H1 (cell line): ENCODE measurements at regions not wholly inside any gene's neighbourhood (a gene's known extent, or its start where the extent isn't known, plus 50 kb on each side); places are given as distances from the start of the nearest gene placed in this dataset.
"Not testable (repeated sequence)": the region's sequence is repeated elsewhere in the genome, so short reads cannot be mapped to it uniquely, and the experiment has no call there.

Experiments
- CTCF ChIA-PET: fragments of 300-600 bp; sonication (Branson Sonifier 250); formaldehyde crosslinking; loops from one replicate; lab custom pipeline; 2021; ENCODE audit not compliant: partially characterized antibody; lab: Charles Lee
- POLR2A ChIA-PET: fragments of 300-600 bp; sonication (Branson Sonifier 250); formaldehyde crosslinking; loops from one replicate; lab custom pipeline; 2021; ENCODE audit warnings: inconsistent platforms; ENCODE audit not compliant: partially characterized antibody; lab: Charles Lee
- DNase-seq, 2 experiments: peaks; one replicate each; pipeline versions ENCODE4 v3.0.0 to v3.0.0-alpha.2; 2010 to 2022; ENCODE audit warnings: low spot score in 2 of 2, low read depth in 1 of 2, mixed read lengths in 1 of 2
- FAIRE-seq: peaks from 2 replicates; lab custom pipeline; 2011; peaks lifted over from hg19 to GRCh38; lab: Jason Lieb, UNC
- H2AFZ ChIP-seq: 2 replicates; pipeline ENCODE4 v1.8.1; 2012; ENCODE audit warnings: low read length, inconsistent platforms
- H2AK5ac ChIP-seq: 2 replicates; pipeline ENCODE4 v1.6.1; 2013; ENCODE audit warnings: low read depth, low read length
- H2BK120ac ChIP-seq: replicated peaks from 2 replicates; pipeline ENCODE3; 2013; ENCODE audit warnings: low read depth, low read length, inconsistent platforms
- H2BK12ac ChIP-seq: 2 replicates; pipeline ENCODE4 v1.6.1; 2013; ENCODE audit warnings: low read depth, low read length
- H2BK15ac ChIP-seq: 2 replicates; pipeline ENCODE4 v1.6.1; 2013; ENCODE audit warnings: low read length
- H2BK20ac ChIP-seq: 2 replicates; pipeline ENCODE4 v1.6.1; 2013; ENCODE audit warnings: low read length
- H2BK5ac ChIP-seq: 2 replicates; pipeline ENCODE4 v1.6.1; 2013; ENCODE audit warnings: low read depth, low read length
- H3K14ac ChIP-seq: 2 replicates; pipeline ENCODE4 v1.6.1; 2013; ENCODE audit warnings: inconsistent platforms; ENCODE audit not compliant: insufficient read length
- H3K18ac ChIP-seq: 2 replicates; pipeline ENCODE4 v1.6.1; 2013; ENCODE audit warnings: low read length; ENCODE audit errors: extremely low read depth
- H3K23ac ChIP-seq: 2 replicates; pipeline ENCODE4 v1.6.1; 2013; ENCODE audit warnings: inconsistent platforms; ENCODE audit not compliant: insufficient read length
- H3K23me2 ChIP-seq: 2 replicates; pipeline ENCODE4 v1.6.1; 2013; ENCODE audit warnings: low read depth, low read length
- H3K27ac ChIP-seq: 2 replicates; pipeline ENCODE4 v1.6.1; 2011; ENCODE audit warnings: low read depth, low read length, inconsistent platforms
- H3K27me3 ChIP-seq, 4 experiments: replicated peaks in 1 of 4; 1 replicate in 1 of 4; 2 replicates in 3 of 4; pipeline versions ENCODE4 v1.6.1 to v1.8.1; 2011 to 2013; ENCODE audit warnings: low read length in 3 of 4, mild to moderate bottlenecking in 3 of 4, inconsistent platforms in 2 of 4, mixed read lengths in 2 of 4, moderate library complexity in 1 of 4; ENCODE audit not compliant: control insufficient read depth in 3 of 4, insufficient read depth in 3 of 4; ENCODE audit errors: extremely low read depth in 1 of 4
- H3K36me3 ChIP-seq, 4 experiments: 2 replicates each; pipeline versions ENCODE4 v1.6.1 to v1.8.1; 2011 to 2013; ENCODE audit warnings: mild to moderate bottlenecking in 4 of 4, low read length in 3 of 4, moderate library complexity in 2 of 4, control low read depth in 1 of 4, inconsistent platforms in 1 of 4; ENCODE audit not compliant: insufficient read depth in 4 of 4, control insufficient read depth in 2 of 4
- H3K4ac ChIP-seq: replicated peaks from 2 replicates; pipeline ENCODE3; 2013; ENCODE audit warnings: low read length, low read depth, mixed read lengths, inconsistent platforms; ENCODE audit not compliant: insufficient read length
- H3K4me1 ChIP-seq, 4 experiments: replicated peaks in 1 of 4; 1 replicate in 1 of 4; 2 replicates in 3 of 4; pipeline versions ENCODE4 v1.6.1 to v1.8.1; 2011 to 2013; ENCODE audit warnings: low read length in 3 of 4, inconsistent platforms in 2 of 4, mixed read lengths in 1 of 4; ENCODE audit not compliant: insufficient read depth in 4 of 4, control insufficient read depth in 3 of 4
- H3K4me2 ChIP-seq, 2 experiments: 2 replicates each; pipeline versions ENCODE4 v1.6.1 to v1.8.1; 2011 to 2013; ENCODE audit warnings: low read depth in 2 of 2, low read length in 2 of 2, control low read depth in 1 of 2, inconsistent platforms in 1 of 2, mild to moderate bottlenecking in 1 of 2; ENCODE audit not compliant: insufficient read depth in 1 of 2
- H3K4me3 ChIP-seq, 4 experiments: fragments of 200-600, 300-600 bp in 1 of 4; sonication (generic), shearing (Covaris generic), sonication (Bioruptor Twin) in 1 of 4; 2 replicates each; pipeline versions ENCODE4 v1.5.1 to v1.8.1; 2011 to 2016; ENCODE audit warnings: low read length in 4 of 4, low read depth in 3 of 4, control low read depth in 2 of 4, inconsistent platforms in 2 of 4, mild to moderate bottlenecking in 2 of 4, mixed read lengths in 1 of 4, moderate library complexity in 1 of 4; ENCODE audit not compliant: insufficient read depth in 2 of 4; ENCODE audit errors: extremely low read depth in 1 of 4
- H3K56ac ChIP-seq: replicated peaks from 2 replicates; pipeline ENCODE3; 2013; ENCODE audit warnings: low read depth, mild to moderate bottlenecking, mixed read lengths, low read length, inconsistent platforms; ENCODE audit not compliant: insufficient read length
- H3K79me1 ChIP-seq: 2 replicates; pipeline ENCODE4 v1.6.1; 2013; ENCODE audit warnings: low read depth, low read length, control low read depth
- H3K79me2 ChIP-seq, 2 experiments: 2 replicates each; pipeline versions ENCODE4 v1.6.1 to v1.8.1; 2012 to 2013; ENCODE audit warnings: low read length in 2 of 2, mild to moderate bottlenecking in 2 of 2, inconsistent platforms in 1 of 2; ENCODE audit not compliant: insufficient read depth in 2 of 2, control insufficient read depth in 1 of 2
- H3K9ac ChIP-seq, 4 experiments: replicated peaks in 1 of 4; 1 replicate in 1 of 4; 2 replicates in 3 of 4; pipeline versions ENCODE4 v1.6.1 to v1.8.1; 2011 to 2013; ENCODE audit warnings: low read depth in 3 of 4, low read length in 3 of 4, control low read depth in 2 of 4, mild to moderate bottlenecking in 2 of 4, moderate library complexity in 2 of 4, inconsistent platforms in 1 of 4; ENCODE audit errors: extremely low read depth in 1 of 4
- H3K9me3 ChIP-seq, 2 experiments: 2 replicates each; pipeline versions ENCODE4 v1.6.1 to v1.8.1; 2012 to 2013; ENCODE audit warnings: mild to moderate bottlenecking in 2 of 2, moderate library complexity in 2 of 2, control low read depth in 1 of 2, inconsistent platforms in 1 of 2, low read depth in 1 of 2, low read length in 1 of 2, mixed read lengths in 1 of 2; ENCODE audit not compliant: insufficient read depth in 2 of 2
- H4K20me1 ChIP-seq, 2 experiments: replicated peaks in 1 of 2; 2 replicates each; pipeline versions ENCODE3 to v1.8.1; 2011 to 2013; ENCODE audit warnings: inconsistent platforms in 2 of 2, low read length in 2 of 2, mild to moderate bottlenecking in 1 of 2; ENCODE audit not compliant: insufficient read depth in 2 of 2, control insufficient read depth in 1 of 2
- H4K5ac ChIP-seq: 2 replicates; pipeline ENCODE4 v1.6.1; 2013; ENCODE audit warnings: low read length, low read depth, mixed read lengths, inconsistent platforms; ENCODE audit not compliant: insufficient read length
- H4K8ac ChIP-seq: 2 replicates; pipeline ENCODE4 v1.8.0; 2013; ENCODE audit warnings: mild to moderate bottlenecking, moderate library complexity, low read length, inconsistent platforms; ENCODE audit not compliant: insufficient read depth; ENCODE audit errors: extremely low read depth
- H4K91ac ChIP-seq: replicated peaks from 2 replicates; pipeline ENCODE3; 2013; ENCODE audit warnings: low read length, mixed read lengths, inconsistent platforms; ENCODE audit not compliant: insufficient read length
- WGBS, 2 experiments: shearing (Covaris generic) in 1 of 2; methylation state at CpG; one replicate each; pipeline versions ENCODE4 v1.1.6 to v1.1.7; 2013 to 2015; ENCODE audit warnings: low lambda C conversion rate in 2 of 2, mixed read lengths in 2 of 2, inconsistent platforms in 1 of 2, low coverage in 1 of 2, missing lambda C conversion rate in 1 of 2; ENCODE audit not compliant: insufficient replicate concordance in 2 of 2, insufficient coverage in 1 of 2, insufficient read length in 1 of 2; ENCODE audit errors: extremely low coverage in 1 of 2, missing lambda C conversion rate in 1 of 2; 5-methylcytosine and 5-hydroxymethylcytosine counted together

- WGBS, 2 experiments = 88% methylated on average over 7 of the region's 9 CpGs; no CpG with 5 or more reads in 1 of the 2 experiments
- POLR2A ChIA-PET, H3K4me2 ChIP-seq: not testable (repeated sequence)
Measured at GRCh38 chr10:34945951-34946522, 130.9 kb upstream of the PARD3 start.

More at GRCh38 chr10:34945951-34946522, 130.9 kb upstream of the PARD3 start:
- not testable (repeated sequence) for DNase-seq, H2BK15ac ChIP-seq, H3K14ac ChIP-seq, H3K9me3 ChIP-seq, H4K8ac ChIP-seq, H3K79me1 ChIP-seq, H2BK20ac ChIP-seq, FAIRE-seq, H3K4me3 ChIP-seq, H3K4ac ChIP-seq, H3K27ac ChIP-seq, H3K23me2 ChIP-seq, H3K23ac ChIP-seq, H4K5ac ChIP-seq, H4K91ac ChIP-seq, H2BK12ac ChIP-seq, H2AK5ac ChIP-seq, H3K36me3 ChIP-seq, H4K20me1 ChIP-seq, H2BK120ac ChIP-seq, H3K4me1 ChIP-seq, H3K56ac ChIP-seq, H2AFZ ChIP-seq, H3K18ac ChIP-seq, H3K79me2 ChIP-seq, H2BK5ac ChIP-seq, H3K27me3 ChIP-seq, H3K9ac ChIP-seq
- CTCF ChIA-PET = interaction anchor here (3.3 kb wide), 1 partner anchor 8 kb away, joined by 18 read pairs; no protein-coding TSS in a partner anchor
